T-helper 9 cell (primary cell): ENCODE measurements at regions not wholly inside any gene's neighbourhood (a gene's known extent, or its start where the extent isn't known, plus 50 kb on each side); places are given as distances from the start of the nearest gene placed in this dataset.
A peak's percentile ranks its signal among the peaks of the same experiment; 100 is the strongest.

Experiments
- DNase-seq: peaks from one replicate; pipeline ENCODE4 v3.0.0-alpha.2; 2020

DNA sequence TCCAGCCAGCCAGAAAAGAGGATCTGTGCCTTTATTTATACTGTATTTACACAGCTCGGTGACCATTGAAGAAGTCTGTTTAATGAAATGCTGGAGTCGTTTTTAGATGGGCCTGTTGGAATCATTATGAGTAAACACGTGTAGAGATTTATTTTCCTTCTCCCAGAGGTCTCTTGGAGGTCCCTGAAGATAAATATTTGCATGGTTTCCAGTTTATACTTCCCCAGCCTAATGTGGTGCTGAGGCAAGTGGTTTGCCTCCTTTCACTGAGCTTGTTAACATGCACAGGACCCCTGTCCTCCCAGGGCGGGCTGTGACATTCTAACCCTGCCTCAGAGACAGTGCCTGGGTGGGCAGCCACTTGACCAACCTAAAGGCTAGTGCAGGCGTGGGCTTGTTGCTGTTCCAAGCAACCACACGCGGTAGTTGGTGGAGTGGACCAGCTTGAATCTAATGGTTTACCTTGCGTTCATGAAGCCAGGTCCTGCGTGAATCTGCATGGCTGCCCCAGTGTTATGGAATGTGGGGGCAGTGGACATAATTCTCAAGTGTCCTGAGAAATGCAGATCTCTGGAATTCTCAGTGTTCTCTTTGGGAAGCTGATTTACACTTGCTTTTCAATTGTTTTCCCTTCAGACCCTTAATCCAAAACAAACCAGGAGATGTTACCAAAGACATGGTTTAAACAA is 130.2 kb upstream of the DLX2 start:
- no peak for DNase-seq

DNA sequence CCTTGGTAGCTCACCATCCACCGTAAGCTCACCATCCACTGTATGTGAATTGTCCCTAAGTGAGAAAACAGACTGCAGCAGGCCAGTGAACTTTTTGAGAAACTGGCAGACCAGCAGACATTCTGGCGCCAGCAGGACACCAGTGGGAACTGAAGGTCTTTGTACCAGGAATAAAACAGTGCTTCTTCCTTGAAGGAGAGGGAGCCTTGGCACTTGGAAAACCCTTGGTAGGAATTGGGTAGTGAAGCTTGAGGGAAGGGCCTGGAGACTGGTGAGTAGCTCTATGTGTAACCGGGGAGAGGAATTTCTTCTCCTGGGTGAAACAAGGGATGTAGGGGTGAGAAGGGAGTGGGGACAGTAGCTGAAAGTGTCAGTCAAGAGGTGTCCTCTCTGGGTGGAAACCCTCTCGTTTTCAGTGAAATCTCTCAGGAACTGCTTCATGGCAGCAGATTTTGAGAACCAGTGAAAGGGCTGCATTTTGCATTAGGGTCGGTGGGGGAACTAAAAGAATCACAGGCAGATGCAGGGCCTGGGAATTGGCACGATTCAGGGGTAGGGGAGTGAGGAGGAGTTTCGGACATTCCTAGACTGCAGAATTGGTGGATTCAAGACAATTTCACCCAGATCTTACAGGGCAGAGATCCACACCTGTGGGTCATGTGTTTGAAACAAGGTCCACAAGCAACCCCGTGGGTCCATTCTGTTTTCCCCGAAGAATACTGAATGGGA is 131.5 kb upstream of the DLX2 start:
- no peak for DNase-seq

DNA sequence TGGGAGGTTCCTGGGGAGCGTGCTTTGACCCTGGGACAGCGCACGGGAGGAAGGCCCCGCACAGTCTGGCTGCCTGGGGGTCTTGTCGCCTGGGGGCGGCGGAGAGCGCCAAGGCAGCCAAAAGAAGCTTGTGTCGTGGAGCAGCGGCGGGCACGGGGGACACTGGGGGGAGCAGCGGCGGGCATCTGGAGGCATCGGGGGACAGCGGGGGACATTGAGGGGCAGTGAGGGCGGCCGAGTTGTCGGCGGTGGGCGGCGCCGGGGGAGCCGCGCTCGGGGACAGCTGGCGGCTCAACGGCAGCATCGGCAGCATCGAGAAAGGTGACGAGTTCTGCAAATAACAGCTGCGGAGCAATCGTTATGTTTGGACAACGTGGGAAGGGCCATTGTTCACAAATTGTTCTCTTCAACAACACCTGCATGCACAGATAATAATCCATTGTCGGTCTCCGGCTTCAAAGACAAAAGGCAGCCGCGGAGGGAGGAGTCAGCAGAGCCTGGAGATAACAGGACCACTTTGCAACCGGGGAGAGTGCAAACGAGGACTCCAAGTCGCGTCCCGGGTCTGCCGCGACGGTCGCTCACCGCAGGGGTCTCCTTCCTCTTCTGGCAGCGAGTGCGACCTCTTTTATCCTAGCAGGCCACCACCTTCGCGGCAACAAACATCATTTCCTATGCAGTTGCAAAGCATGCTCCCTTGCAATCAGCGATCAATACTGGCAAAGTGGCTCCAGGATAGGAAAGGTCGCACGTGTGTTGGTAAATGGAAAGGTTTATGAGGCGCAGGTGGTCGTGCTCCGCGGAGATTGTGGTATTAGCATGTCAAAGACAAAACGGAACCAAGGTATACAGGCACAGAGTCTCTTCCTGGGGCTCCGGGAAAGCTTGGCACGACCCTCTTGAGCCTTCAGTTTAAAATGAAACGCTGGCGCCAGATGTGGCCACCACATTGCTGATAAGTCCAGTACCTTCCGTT is 132.3 kb upstream of the DLX2 start:
- peak; percentile 14 for DNase-seq

DNA sequence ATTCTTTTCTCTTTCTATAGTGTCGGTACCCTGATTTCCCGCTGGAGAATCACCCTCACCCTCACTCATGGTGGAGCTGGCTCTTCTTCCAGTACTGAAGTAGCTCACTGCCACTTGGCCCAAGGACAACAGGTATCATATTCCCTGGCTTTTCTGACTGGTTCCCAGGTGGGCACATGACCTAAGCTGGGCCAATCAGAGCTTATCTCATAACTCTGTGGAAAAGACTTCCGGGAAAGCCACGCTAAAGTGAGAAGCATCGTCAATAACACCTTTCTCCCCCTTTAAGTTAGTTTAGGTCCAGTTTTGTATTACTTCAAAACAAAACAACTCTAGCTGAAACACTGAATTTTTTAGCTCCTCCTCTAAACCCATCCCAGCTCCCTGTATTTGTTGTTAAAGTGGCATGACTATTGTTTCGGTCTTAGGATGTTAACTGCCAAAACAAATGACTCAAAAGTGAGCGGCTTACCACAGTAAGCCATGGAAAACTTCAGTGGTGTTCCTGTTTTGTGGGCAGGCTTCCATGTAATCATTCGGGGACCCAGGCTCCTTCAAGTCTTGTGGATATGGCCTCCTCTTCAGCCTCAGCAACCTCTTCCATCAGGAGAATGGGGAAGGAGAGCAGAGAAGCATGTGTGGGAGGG is 137.4 kb upstream of the DLX2 start:
- DNase-seq, result no peak

DNA sequence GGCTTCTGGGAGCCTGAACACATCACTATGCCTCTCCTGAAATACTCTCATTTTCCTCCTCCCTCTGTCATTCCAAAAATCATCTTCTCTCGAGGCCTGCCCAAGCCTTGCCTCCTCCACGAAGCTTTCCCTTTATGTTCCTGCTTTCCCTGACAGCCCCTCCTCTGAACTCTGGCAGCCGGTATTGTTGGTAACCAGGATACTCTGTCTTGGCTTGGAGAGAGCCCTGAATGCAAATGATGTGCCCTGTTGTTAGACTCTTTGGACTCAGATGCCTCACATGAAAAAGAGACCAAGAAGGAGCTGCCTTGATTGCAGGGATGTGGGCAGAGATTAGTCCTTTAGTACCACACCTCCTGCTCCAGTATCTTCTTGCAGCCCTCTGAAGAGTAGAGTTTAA is 138.5 kb upstream of the DLX2 start:
- DNase-seq, result no peak

DNA sequence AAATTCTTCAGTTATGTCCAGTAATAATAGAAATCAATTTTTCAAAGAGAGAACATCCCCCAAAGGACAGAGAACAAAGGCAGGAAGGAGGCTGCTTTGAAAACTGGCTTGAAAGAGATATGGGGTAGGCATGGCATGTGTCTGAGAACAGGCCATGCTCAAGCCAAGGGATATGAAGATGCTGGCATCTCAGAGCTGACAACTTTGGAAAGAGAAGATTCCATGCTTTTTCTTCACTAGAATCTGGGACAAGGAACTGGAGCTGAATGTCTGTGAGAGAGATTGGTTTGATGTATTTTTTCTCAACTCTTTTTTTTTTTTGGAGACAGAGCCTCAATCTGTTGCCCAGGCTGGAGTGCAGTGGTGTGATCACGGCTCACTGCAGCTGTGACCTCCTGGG is 139.8 kb upstream of the DLX2 start:
- DNase-seq, result no peak

DNA sequence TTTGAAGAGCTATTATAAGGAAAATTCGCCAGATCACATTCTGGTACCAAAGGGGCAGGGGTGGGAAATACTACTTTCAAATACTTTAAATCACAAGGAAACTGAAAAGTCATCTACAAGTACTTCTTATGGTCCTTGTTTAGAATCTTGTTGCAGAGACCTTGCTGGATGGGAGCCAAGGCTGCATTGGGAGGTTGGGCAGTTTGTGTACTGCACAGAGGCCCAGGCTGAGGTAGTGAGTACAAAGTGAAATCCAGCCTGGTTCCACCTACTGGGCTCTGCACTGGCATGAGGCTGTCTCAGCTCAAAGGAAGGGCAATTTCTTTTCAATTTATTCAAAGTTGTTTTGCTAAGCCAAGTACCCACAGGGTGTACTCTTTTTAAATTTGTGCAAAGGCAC is 140.3 kb upstream of the DLX2 start:
- no peak for DNase-seq

DNA sequence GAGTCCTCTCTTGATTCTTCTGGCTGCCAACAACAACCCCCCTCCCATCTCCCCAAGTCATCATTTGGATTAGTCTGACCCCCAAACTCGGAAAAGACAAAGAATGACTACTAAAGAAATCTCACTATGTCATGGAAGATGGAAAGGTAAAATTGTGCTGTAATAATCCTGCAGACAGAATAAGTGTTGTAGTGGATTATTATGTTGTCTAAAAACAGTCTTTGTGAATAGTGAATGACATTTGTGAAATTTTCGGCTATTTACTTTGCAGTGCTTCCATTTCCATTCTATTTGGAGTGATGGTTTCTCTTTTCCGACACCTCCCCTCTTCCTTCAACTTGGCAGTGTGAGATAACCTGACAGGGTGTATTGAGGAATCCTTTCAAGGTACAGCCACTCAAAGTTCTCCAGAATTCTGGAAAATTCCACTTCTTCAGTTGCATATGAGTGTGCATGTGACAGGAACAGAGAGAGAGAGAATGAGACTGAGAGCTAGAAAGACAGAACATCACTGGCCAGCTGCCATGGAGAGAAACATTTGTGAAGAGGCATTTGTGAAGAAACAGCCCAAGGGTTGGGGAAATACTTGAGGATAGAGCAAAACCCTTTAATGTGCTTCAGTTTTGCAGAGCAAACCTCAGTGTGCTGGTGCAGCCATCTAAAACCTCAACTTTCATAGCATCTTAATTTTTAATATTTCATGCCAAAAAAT is 141.9 kb upstream of the DLX2 start:
- DNase-seq, result no peak

DNA sequence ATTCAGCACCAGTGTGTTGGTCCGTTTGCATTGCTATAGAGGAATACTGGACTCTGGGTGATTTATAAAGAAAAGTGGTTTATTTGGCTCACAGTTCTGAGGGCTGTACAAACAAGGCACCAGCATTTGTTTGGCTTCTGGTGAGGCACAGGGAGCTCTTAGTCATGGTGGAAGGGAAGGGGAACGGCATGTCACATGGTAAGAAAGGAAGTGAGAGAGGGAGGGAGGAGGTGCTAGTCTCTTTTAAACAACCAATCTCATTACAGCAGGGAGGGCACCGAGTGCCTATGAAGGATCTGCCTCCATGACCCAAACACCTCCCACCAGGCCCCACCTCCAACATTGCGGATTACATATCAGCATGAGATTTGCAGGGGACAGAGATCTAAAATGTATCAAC is 143.9 kb upstream of the DLX2 start:
- no peak for DNase-seq

DNA sequence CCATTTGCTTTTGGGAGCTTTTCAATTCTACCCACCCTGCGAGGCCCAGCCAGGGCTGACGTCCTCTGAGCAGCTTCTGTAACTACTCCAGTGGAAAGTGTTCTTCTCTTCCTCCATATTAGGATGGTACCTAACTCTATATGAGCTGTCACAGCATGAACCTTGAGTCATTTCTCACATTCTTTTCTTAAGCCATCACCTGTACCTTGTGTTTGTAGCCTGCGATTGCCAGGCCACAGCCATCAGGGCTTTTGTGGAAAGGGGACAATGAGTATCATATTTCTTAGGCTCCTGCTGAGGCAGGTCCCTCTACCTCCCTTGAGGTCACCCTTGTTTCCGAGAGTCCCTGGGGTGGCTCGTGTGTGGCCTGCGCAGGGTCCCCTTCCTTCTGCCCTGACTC is 144.5 kb upstream of the DLX2 start:
- no peak for DNase-seq

DNA sequence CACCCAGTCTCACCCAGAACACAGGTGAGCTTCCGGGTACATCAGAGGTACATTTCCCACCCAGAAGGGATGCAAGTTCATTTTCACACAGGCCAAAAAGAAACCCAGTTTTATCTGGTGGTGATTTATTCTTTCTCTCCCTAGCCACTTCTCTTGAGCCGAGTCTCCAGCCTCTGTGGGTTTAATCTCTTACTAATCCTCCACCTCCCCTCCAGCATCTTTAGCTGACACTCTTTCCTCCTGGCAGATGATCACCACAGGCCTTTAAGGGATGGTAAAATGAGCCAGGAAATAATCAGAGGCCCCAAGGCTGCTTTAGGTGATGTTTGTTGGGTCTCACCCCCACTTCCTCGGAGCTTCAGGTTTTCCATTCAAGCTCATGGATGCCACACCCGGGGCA is 145.7 kb upstream of the DLX2 start:
- DNase-seq, result no peak

DNA sequence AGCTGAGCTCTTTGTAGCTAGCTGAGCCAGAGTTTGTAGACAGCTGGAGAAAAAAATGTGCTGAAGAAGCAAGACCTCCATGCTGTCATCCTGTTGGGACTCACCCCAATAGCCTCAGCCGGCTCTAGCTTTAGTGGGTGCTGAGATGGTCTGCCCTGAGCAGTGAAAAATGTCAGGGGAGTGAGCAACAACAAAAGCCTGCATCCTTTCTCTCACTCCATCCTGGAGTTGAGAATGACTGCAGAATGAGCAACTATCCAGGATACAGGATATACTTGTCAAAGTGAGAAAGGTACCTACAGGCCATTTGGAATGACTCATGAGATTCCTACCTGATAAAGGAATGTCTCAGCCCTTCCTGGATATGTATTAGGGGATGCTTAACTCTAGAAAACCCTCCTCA is 146.1 kb upstream of the DLX2 start:
- no peak for DNase-seq

DNA sequence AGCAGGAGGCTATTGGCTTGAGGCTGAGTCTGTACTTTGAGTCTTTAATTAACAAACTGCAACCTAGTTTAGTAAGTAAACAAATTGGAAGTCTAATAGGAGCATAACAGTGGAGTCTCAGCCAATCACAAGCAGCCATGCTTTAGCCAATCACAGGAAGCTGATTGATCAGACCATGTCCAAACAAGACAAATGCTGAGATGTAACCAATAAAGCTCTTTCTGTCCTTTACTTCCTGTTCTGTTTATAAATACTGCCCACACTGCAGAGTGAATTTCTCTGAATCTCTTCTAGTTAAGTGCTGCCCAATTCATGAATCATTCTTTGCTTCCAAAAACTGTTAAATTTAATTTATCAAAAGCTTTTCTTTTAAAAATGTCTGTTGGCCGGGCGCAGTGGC is 146.6 kb upstream of the DLX2 start:
- DNase-seq, result no peak

DNA sequence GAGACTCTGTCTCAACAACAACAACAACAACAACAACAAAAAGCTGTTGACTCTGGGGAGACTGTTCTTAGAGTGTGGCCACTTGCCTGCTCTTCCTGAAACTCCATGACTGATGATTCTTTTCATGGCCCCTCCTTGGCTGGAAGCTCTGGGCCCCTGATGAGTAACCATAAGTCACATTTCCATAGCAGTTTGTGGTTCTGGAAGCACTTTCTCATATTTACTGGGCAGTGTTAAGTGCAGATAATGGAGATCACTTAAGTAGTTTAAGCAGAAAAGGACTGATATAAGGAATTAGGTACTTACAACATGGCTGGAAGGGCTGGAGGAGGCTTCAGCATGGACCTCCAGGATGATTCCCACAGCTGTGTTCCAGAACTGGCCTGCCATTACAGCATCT is 147.3 kb upstream of the DLX2 start:
- DNase-seq, result no peak

DNA sequence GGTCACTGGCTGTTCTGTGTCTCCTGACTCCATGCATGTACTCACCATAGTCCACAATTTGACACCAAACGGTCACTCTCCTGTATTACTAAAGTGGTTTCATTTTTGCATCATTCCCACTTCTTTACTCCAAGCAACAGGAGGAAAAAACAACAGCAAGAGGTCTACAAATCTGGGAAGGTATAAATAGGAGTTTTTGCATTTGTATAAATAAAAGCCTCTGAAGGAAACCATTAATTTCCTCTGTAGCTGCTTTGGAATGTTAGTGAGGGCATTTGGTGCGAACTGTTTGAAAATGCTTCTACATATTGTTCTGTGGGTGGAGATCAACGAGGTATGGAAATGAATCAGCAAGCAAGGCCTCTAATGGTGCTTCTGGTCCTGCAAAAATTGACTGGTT is 148.5 kb upstream of the DLX2 start:
- DNase-seq, result no peak

DNA sequence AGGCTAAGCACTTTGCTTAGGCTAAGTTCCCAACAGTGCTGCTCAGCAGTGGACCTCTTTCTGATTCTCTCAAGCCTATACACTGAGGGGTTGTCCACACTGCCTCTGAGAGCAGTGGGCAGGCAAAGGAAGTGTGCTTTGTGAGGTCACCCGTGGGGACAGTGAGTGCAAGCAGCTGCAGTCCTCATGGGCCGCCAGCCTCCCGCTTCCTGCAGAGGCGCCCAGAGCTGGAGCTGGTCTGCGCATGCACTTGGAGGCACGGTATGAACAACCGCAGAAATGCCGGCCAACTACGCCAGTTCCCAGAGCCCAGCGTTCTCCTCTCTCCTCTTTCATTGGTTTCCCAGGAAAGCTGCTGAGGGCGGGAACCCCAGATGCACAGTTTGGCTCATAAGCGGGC is 149.5 kb upstream of the DLX2 start:
- DNase-seq, result no peak

DNA sequence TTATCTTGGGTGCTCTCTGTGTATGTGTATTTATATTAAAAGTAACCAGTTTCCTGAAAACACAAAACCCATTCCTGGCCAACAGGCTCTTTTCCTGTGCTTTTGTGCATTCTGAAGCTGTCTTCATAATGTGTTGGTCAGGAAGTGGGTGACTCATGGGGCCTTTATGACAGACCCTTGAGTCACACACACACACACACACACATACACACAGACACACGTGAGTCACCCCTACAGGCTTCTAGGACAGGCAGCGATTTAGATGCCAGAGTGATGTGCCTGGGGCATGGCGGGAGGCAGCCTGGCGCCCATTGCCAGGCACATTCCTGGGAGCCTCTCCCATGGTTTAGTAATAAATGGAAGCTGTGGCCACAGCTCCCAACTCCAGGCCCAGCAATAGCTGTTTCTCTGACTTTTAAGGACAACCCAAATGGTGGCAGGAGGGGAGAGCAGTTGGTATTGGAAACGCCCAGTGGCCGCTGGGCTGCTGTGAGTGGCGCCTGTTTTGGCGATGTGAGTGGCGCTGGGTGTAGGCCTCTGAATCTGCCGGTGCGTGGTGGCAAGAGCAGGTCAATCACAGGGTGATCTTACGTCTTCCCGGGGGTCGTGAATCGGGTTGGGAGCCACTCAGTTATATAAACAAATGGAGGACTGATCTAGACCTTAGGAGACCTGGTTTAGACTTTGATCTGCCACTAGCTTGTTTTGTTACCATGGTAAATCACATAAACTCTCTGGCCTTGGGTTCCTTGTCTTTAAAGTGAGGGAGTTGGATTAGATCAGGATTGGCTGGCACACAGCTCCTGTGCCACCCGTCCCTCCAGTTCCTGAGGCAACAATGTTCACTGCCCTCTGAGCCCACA is 150.7 kb upstream of the DLX2 start:
- peak; percentile 8 for DNase-seq

DNA sequence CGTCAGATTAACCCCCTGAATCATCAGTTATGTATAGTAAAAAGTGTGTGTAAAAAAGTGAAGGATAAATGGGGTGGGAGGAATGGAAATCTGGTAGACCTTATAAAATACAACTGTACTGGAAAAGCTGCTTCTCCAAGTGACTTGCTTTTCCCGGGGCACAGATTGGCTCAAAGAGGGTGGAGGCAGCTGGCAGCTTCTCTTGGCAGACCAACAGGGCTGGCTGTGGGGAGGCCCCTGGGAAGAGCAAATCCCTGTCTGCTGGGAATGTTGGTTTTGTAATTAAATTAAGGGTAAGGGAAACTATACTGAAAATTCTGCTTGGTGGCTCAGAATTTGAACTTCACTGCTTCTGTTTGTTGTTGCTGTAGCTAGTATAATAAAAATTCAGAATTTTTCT is 154.2 kb upstream of the DLX2 start:
- DNase-seq, result no peak

DNA sequence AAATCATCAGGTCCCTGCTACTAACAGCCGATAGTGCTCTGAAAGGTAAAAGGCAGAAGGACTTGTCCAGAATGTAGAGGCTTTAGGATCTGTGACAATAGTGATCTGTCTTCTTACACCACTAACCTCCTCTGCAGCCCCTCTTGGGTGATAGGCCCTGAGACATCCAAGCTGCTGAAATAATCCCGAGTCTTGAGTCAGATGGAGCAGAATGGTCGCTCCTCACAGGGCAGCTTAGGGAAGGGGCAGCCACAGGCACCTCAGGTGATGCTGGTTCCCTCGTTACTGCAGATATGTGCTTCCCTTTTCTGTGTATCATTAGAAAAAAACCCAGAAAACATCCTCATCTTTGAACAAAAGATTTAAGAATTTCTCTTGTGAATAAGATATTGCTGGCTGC is 157.1 kb upstream of the DLX2 start:
- DNase-seq, result no peak

DNA sequence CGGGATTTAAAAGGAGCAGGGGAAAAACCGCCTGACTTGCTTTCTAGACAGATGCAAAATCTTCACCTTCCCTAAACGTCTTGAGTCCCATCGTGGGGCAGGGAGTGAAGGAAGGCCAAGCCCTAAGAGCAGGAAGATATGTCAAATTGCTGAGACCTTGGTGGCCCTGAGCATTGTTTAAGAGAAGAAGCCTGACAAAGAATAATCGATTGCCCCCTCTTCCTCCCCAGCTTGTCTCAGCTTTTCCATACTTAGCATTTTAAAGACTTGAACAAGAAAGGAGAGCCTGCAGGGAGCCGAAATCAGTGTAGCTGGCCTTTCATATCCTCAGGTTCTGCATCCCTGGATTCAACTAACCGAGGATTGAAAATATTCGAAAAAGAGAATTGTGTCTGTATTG is 157.6 kb upstream of the DLX2 start:
- no peak for DNase-seq

DNA sequence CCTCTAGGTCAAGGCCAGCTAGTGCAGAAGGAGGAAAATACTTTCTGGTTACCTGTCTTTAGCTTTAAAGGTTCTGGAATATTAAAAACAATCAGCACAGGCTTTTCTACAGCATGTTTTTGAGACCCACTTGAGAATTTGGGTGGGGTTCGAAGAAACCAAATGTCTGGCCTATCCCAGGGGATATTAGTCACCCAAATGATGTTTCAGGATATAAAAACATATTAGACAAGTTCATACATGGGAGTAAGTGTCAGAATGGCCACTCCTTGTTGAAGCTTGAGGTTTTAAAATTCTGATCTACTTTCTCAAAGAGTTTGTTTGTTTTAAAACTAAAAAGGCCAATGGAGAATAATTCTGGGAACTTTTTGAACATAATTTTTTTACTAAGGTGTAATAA is 158.6 kb upstream of the DLX2 start:
- no peak for DNase-seq

DNA sequence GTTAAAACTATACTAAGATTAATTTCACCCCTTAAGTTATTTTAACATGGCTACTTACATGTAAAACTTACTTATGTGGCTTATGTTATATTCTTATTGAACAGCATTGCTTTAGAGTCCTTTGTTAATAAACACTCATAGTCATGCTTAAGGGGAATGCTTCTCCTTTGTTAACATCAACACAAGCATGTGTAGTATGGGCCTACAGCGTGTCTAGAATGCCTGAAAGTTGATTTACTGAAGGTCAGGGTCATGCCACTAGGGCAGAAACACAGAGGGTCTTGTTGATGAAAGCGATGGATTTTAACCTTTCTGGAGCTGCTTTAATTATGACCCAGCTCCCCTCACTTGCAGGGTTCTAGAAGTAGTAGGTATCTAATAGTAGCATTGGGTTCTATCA is 159.8 kb upstream of the DLX2 start:
- no peak for DNase-seq
